ENCODE measurements at regions not wholly inside any gene's neighbourhood (a gene's known extent, or its start where the extent isn't known, plus 50 kb on each side); places are given as distances from the start of the nearest gene placed in this dataset.

DNA sequence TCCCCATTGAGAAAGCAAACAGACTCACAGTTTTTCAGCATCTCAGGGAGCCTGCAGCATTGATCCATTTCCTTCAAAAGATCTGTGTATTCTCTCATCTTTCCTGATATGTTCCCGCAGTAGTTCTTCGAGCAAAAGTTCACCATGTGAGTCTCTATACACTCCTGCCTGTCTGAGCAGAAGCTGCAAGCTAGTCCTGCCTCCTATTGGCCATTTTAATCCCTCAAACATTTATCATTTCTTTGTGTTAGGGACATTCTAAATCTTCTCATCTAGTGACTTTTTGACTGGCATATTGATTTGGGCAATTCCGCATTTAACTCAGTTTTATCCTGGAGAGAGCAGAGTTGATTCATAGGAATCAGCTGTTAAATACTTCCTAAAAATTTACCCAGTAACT lies 660.4 kb upstream of the KLF12 start:
- no peak for DNase-seq (ENCODE audit: low read depth in 2 of 2)

DNA sequence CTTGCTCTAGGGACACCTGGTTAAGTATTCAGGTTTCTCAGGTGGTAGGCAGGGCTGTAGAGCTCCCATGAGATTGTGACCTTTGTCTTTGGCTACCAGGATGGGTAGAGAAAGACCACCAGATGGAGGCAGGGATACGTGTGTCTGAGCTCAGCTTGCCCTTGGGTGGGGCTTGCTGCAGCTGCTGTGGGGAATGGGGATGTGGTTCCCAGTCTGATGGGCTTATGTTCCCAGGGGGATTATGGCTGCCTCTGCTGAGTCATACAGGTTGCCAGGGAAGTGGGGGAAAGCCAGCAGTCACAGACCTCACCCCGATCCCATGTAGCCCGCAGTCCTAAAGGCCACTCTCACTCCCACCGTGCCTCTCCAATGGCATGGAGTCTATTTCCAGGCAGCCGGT lies 659.9 kb upstream of the KLF12 start:
- no peak for DNase-seq (ENCODE audit: low read depth in 2 of 2)

DNA sequence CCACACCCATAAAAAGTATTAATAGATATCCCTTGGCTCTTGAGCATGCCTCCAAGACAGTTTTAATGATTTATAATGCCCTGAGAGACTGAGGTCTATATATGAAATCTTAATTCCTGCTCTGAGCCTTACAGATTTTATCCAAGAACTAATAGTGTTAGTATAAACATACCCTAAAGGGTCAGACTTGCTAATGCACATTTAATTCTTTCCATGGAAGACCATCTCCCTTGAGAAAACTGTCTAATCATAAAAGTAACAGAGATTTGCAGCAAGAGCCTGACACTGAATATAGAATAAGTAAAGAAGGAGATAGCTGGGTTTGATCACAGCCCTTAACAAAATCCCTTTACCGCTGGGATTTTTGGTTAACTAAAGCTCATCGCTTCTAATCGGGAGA lies 650.8 kb upstream of the KLF12 start:
- DNase-seq (ENCODE audit: low read depth in 2 of 2) = no peak

DNA sequence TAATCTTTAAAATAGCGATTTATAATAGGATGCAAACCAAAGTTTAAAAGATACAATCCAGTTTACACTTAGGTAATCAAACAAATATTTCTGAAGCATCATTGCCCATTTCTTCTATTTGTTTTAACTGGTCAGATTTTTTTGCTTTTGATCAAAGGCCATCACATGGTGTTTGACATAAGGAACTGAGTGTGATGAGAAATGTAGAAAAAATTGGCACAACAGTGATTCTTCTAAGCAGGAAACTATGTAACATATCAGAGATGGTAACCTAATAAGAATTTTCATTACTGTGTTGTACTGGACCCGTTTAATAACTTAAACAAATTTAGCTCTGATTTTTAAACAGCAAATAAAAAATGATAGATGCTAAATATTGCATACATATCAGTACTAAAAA lies 644.7 kb upstream of the KLF12 start:
- no peak for DNase-seq (ENCODE audit: low read depth in 2 of 2)

DNA sequence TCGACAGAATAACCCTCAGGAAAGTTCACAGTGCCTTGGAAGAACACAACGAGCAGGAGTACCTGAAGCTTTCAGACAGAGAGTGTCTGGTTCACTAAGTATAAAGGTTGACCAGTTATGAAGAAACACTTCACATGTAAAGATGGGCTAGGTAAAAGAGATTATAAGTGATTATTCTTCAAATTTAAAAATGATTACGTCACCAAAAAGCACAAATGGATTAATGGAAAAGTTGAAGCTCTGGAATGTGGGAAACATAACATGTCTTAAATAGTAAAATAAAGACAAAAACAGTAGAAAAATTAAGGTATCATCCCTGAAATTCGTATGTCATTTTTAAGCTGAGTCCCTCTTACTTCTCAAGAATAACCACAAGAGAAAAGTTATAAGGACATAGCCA lies 643.9 kb upstream of the KLF12 start:
- no peak for DNase-seq (ENCODE audit: low read depth in 2 of 2)

DNA sequence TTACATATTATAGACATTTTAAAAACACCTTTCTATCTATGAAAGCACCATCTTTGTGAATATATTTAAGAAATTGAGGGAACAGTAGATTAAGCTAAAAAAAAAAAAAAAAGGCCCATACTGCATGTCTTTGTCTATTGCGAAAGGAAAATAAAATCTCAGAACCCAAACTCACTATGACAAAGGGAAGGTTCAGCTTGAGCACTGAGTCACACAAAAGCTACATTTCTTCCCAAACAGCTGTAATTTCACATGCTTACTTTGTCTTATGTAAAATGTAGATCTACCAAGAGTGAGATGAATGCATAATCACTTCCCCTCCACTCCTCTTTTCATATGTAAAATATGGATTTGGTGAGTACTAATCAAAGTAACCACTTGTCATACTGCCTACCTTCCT lies 640.1 kb upstream of the KLF12 start:
- DNase-seq (ENCODE audit: low read depth in 2 of 2) = no peak

DNA sequence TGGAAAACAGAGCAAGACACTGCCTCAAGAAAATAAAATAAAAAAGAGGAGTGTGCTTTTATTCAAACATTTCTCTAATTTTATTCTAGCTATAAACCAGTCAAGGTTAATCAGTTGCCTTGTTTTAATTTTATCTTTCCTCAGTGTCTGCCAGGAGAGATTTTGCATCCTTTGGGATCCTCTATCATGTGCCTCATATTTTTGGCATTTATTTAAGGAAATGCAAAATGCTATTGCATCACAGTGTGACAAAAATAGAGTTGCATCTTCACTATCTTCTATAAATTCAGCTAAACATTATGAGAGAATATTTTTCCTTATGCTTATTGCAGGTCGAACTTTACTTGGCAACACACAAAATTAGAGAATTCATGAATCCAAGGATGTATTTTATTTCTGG lies 639.0 kb upstream of the KLF12 start:
- no peak for DNase-seq (ENCODE audit: low read depth in 2 of 2)

DNA sequence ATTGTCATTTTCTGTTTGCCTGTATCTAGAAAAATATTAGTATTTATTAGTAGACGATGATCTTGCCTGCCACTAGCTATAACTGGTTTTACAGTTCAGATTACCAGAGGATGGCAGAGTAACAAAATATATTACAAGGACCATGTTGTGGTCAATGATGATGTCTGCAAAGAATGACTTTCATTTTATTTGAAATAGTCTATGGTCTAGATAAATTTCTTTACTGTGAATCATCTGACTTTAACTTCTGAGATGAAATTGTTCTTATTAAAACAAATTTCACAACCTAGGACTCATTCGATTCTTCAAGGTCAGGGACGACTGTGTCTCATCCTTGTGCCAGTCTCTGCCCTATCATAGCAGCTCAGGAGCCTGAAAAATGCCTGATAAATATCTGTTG lies 637.8 kb upstream of the KLF12 start:
- no peak for DNase-seq (ENCODE audit: low read depth in 2 of 2)

DNA sequence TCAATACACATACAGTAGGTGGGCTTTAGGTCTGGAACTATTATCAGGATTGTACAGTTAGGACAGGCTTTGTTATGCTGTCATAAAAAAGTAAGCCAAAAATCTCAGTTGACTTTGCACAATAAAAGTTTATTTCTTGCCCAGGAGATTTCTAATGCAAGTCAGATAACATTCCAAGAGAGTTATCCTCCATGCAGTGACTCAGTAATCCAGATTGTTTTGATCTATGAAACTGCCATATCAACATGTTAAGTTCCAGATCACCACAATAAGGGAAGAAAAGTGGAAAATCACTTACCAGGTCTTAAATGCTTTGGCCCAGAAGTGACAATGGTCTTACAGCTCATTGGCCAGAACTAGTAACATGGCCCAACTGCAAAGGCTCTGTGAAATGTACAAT lies 636.2 kb upstream of the KLF12 start:
- DNase-seq (ENCODE audit: low read depth in 2 of 2) = no peak

DNA sequence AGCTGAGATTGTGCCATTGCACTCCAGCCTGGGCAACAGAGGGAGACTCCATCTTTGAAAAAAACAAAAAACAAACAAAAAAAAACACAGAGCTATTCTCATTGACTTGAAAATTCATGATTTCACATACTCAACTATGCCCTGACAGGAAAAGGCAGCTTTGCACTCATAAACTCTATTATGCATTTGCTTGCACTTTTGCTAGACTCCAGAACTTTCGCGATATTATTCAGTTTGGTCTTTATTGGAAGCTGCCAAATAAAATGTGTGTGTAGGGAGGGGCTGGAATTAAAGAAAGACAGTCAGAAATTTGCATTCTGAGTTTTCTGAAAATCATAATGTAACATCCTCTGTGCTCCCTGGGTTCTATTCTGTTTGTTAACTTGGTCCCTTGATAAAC lies 635.1 kb upstream of the KLF12 start:
- no peak for DNase-seq (ENCODE audit: low read depth in 2 of 2)

DNA sequence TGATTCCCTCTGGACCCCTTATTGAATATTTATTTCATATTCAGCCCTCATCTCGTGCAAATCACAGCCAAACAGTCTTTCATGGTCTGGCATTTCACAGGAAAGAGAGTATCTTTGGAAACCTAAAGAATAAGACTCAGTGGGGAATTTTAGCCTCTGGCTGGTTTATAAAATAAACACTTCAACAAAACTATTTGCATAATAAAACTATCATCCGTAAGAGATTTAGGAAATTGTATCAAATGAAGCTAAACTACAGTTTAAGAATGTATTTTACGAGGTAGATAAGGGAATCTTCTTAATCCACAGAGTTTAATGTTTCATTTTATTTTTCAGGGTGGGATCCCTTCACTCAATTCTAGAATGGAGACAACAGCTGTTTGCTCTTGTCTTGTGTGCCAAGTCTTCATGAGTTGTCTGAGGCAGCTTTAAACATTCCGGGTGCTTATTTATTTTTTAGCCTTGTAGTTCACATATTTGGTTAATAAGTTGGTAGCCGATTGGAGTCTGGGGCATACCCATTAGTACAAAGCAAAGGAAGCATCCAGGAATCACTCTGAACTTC lies 634.4 kb upstream of the KLF12 start:
- no peak for DNase-seq (ENCODE audit: low read depth in 2 of 2)

DNA sequence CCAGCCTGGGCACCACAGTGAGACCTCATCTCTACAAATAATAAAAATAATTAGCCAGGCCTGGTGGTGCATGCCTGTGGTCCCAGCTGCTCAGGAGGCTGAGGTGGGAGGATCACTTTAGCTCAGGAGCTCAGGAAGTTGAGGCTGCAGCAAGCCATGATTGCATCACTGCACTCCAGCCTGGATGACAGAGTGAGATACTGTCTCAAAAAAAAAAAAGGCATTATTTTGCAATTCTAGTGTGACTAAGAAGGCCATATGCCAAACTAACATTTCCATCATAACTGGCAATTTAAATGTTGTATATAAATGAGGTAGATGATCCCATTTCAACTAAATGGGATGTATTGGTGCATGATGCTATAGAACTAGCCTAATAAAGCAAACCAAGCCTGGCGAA lies 632.8 kb upstream of the KLF12 start:
- no peak for DNase-seq (ENCODE audit: low read depth in 2 of 2)

DNA sequence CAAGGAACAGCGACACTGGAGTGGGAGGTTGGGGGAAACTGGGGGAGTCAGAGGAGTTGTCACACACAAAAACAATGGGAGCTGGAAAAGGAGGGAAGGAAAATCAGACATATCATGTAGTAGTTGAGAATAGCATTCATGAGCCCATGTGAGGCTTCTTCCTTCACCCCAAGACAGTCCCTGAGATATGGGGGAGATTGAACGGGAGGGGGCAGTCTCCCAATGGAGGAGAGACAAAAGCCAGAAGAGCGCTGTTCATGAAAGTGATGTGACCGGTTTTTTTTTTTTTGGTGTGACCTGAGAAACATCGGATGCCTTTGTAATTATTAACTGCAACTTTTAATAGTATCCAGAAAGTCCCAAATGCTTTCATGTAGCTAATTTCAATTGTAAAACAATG lies 631.8 kb upstream of the KLF12 start:
- DNase-seq (ENCODE audit: low read depth in 2 of 2) = no peak

DNA sequence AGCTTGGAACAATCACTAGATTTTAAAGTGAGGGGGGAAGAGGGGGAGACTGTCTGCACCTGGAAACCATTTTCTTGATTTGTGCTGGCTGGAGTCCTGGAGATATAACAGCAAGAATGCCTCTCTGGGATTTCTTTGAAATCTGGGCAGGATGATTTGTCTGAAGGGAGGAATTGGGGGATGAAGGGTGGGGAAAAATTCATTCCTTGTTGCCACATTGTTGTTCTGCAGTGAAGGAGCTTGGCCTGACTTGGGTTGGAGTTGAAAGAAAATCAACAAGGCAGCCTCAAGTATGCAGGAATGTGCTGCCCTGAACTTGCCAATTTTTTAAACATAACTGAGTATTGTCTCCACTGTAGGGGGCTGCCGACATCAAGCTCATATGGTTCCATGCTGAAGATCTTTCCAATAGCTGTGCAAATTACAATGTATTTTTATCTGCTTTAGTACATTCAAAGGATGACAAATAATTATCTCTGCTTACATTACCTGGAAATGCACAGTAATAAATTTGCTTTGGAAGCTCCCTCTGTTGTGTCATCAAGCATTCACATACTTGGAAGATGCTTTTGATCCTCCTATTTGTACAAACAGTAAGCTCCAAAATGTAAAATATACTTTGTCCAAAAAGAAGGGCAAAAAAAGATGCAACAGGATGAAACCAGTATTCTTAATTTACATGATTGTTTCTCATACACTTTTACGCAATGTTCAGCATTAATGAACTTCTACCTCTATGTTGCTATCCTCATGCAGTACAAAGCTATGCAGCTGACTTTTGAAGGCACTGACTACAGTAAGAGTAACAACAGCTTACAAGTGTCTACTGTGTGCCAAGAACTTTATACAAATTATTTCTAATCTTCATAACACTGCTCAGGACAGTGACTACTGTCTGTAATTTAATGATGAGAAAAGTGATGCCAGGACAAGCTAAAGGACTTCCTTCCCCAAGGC lies 627.9 kb upstream of the KLF12 start:
- no peak for DNase-seq (ENCODE audit: low read depth in 2 of 2)

DNA sequence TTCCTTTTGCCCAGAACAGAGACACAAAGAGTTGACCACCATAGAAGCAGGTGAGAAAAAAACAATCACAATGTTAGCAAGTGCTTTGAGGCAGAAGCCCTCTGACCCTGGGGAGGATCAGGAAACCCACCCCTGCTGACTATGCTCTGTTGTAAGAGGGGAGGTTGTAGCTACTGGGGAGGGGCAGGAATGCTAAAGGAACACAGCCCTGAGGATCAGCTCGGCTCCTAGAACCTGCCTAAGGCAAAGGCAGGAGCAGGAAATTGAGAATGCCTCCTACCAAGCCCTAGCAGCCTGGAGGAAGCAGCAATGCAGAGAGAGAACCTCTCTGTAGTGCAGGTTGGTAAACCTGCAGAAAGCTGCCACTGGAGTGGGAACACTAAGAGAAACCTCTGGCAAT lies 624.0 kb upstream of the KLF12 start:
- DNase-seq (ENCODE audit: low read depth in 2 of 2) = no peak

DNA sequence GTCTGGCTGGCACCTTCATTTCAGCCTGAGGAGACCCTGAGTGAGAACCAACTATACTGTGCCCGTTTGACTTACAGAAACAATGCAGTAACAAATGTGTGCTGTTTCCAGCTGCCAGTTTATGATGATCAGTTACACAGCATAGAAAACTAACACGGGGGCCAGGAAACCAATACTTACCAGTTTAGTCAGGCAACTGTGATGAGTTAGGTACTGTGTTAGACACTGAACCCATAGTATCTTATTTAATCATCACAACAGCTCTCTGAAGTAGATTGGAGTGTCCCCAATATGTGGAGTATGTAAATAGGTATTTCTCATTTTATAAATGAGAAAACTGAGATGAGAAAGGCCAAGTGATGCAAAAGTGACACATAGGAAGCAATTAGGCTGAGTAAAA lies 620.9 kb upstream of the KLF12 start:
- no peak for DNase-seq (ENCODE audit: low read depth in 2 of 2)

DNA sequence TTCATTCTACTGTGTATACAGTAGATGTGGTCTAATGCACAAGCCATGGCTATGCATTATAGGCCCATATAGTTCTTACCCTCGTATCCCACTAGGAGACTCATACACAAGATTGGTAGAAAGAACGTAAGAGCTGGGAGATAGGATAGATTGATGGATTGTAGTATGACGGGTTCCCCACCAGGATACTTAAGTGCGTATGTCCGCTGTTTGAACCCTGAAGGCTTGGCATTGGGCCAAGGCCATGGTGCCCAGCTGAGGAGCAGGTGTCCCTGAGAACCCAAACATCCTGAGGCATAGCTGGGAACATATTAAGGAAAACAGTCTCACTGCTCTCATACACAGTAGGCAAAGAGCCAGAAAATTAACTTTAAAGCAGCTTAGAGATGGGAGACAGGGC lies 617.5 kb upstream of the KLF12 start:
- no peak for DNase-seq (ENCODE audit: low read depth in 2 of 2)

DNA sequence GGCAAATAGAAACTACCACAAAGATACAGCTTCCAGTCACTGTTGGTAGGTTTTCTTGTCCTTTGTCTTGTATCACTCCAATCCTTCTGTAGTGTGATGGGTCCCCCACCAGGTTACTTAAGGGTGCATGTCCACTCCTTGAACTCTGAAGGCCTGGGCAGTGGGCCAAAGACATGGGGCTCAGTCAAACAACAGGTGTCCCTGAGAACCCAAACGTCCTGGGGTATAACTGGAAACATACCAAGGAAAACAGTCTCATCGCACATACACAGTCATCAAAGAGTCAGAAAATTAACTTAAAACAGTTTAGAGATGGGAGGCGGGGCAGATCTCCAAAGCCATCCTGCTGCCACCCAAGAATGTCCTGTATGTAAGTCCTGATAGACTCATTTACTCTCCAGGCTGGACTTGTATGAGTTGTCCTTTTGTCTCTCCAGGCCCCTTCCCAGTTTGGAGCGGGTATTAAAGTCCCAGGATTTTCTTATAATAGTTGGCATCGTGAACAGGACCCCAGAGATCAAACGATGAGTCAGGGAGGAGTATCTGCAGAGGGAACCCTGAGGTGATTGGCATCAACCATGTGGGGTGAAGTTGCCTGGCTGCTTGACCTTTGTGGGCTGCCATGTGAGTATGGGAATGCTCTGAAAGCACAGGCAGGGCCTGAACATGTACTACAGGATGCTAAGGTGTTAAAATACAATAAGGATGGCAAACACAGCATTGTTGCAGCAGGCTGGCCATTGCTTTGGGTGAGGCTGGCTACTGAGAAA lies 613.2 kb upstream of the KLF12 start:
- DNase-seq (ENCODE audit: low read depth in 2 of 2) = no peak

DNA sequence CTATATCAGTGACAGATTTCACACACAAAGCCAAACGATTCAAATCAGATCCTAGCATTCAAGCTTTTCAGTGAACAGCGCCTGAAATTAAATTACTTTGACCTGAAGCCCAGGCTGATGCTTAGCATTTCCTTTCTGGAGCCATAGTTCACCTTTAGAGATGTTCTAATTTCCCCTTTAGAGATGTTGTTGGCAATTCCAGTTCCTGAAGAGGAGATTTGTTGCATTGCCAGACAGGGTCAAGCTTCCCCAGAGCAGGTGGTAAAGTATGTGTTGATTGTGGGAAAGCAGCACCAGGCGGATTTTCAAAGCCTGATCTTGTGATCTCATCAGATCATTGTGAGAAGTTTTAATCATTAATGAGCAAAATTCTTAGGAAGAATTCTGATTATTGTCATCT lies 609.8 kb upstream of the KLF12 start:
- no peak for DNase-seq (ENCODE audit: low read depth in 2 of 2)

DNA sequence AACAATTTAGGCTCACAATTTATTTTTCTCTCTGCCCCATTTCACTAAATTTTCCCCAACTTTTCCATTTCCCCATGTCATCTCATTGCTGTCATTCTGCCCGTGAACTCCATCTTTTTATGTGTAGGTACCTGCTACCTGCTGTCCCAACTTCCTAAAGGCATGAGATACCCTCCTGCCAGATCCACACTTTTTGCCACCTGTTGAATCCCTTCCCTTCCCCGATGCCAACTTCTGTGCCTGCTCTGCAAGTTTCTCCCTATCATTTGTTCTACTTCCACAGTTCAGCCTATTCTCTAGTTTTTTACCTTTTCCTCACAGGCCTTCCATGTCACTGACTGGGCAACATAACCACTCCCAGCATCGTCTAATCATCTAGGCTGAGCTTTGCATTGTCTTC lies 607.5 kb upstream of the KLF12 start:
- DNase-seq (ENCODE audit: low read depth in 2 of 2) = no peak

DNA sequence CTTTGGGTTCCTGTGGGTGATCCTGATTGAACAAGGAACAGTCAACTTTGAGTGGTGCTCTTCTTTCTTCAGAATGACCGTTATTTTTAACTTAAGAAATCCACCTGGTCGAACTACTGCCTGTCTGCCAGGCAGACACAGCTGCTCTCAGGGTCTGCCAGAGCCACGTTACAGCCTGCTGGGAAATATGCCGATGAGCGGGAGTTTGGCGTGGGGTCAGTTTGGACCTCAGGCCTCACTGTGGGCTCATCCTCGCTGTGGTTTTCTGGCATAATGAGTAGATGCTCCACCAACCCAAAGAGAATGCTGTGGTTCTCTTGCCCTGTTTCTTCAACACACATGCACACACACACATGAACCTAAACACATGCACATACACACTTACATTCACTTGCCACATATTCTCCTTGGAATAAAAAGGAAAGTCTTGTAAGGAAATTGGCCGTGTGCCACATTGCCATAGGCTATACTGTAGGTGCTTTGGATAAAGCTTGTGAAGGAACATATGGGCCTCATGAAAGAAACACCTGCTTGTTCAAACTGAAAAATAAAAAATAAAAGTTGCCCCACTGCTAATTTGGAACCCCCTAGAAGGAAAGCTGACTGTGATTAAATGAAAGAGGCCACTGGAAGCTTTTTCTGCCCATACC lies 598.7 kb upstream of the KLF12 start:
- no peak for DNase-seq (ENCODE audit: low read depth in 2 of 2)

DNA sequence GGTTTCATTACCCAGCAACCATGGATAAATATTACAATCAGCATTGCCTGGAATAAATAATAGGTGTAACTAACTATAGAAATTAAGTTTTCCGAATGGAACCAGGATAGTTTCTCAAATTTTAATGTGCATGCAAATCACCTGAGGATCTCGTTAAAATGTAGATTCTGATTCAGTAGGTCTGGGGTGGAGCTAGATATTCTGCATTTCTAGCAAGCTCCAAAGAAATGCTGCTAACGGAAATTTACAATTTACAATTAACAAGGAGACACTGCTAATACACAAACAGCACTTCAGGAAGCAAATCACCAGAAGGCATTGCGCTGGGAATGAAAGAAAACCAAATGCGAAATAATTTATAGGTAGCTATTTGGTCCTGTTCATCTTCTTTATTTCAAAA lies 597.5 kb upstream of the KLF12 start:
- DNase-seq (ENCODE audit: low read depth in 2 of 2) = no peak

Measured in stimulated activated CD4-positive, alpha-beta T cell treated with anti-CD3 and anti-CD28 coated beads, Interleukin-1b, Interleukin-23, amount 100 ng/mL, for 4 hours (primary cell).